ENCODE measurements at regions not wholly inside any gene's neighbourhood (a gene's known extent, or its start where the extent isn't known, plus 50 kb on each side); places are given as distances from the start of the nearest gene placed in this dataset.

DNA sequence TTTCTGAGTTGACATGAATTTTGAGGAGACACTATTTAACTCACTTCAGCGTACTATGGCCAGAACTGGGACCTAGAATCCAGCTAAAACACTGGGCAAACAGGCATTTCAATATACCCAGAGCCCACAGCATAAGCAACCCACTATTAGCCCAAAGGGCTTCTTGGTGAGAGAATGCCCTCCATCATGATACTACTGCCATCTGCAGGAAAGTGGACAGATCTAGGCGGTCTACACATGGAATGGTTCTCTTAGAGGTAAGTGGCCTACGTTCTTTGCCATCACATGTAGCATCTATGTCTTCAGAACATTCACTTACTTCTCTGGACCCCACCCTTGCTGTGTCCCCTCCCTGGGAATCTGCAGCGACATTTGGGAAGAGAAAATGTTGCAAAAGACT is 181.3 kb upstream of the LINC00305 start:
- no peaks in the 10 kb centered on the region for H3K27me3 ChIP-seq (ENCODE audit: control insufficient read depth, insufficient read depth, low read length)
- FAIRE-seq (no peak), DNase-seq (peak in 1 of 5 donors; percentile 7)
- TF ChIP-seq, protein P1, sequence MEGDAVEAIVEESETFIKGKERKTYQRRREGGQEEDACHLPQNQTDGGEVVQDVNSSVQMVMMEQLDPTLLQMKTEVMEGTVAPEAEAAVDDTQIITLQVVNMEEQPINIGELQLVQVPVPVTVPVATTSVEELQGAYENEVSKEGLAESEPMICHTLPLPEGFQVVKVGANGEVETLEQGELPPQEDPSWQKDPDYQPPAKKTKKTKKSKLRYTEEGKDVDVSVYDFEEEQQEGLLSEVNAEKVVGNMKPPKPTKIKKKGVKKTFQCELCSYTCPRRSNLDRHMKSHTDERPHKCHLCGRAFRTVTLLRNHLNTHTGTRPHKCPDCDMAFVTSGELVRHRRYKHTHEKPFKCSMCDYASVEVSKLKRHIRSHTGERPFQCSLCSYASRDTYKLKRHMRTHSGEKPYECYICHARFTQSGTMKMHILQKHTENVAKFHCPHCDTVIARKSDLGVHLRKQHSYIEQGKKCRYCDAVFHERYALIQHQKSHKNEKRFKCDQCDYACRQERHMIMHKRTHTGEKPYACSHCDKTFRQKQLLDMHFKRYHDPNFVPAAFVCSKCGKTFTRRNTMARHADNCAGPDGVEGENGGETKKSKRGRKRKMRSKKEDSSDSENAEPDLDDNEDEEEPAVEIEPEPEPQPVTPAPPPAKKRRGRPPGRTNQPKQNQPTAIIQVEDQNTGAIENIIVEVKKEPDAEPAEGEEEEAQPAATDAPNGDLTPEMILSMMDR (IDR thresholded peaks at IDR 0.05; ENCODE audit: borderline replicate concordance, extremely low read depth, insufficient read depth) = peak; percentile 37
- no peak overlapping the region for H3K27ac ChIP-seq (ENCODE audit: low read depth in 2 of 2, low read length in 2 of 2)
- no peaks in the 10 kb centered on the region for H3K36me3 ChIP-seq (ENCODE audit: control insufficient read depth in 2 of 3, insufficient read depth in 3 of 3, low read length in 3 of 3)
- H3K4me1 ChIP-seq (ENCODE audit: control insufficient read depth in 2 of 3, insufficient read depth in 2 of 3, low read depth in 1 of 3, low read length in 3 of 3) = no peaks in the 10 kb centered on the region
- intact Hi-C loops (cut with DNase I) = no loop called here
- H3K9me3 ChIP-seq (ENCODE audit: control insufficient read depth in 2 of 3, insufficient read depth in 1 of 3, low read length in 3 of 3) = no peaks in the 10 kb centered on the region
- H3K4me3 ChIP-seq (ENCODE audit: low read length in 3 of 3) = no peak overlapping the region
- no peak overlapping the region for H3K9ac ChIP-seq (ENCODE audit: low read length in 3 of 3)

DNA sequence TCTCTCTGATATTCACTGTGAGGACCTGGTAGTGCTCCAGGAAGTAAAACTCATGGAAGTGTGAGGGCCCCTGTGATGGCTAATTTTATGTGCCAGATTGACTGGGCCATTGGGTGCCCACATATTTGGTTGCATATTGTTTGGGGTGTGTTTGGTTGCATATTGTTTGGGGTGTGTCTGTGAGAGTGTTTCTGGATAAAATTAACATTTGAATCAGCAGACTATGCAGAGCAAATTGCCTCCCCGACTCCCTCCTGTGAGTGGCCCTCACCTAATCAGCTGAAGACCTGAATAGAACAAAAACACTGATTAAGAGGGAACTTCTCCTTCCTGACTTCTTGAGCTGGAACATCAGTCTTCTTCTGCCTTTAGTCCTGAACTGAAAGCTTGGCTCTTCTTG is 173.3 kb upstream of the LINC00305 start:
- TF ChIP-seq, protein P1 (IDR thresholded peaks at IDR 0.05; ENCODE audit: borderline replicate concordance, extremely low read depth, insufficient read depth) = no peak
- FAIRE-seq = no peak
- Histone ChIP-seq H3K27me3 (ENCODE audit: control insufficient read depth, insufficient read depth, low read length) (no peaks in the 10 kb centered on the region), H3K4me3 (ENCODE audit: low read length in 3 of 3) (no peak overlapping the region), H3K36me3 (ENCODE audit: control insufficient read depth in 2 of 3, insufficient read depth in 3 of 3, low read length in 3 of 3) (no peaks in the 10 kb centered on the region), H3K9ac (ENCODE audit: low read length in 3 of 3) (no peak overlapping the region), H3K27ac (ENCODE audit: low read depth in 2 of 2, low read length in 2 of 2) (no peak overlapping the region), H3K9me3 (ENCODE audit: control insufficient read depth in 2 of 3, insufficient read depth in 1 of 3, low read length in 3 of 3) (no peaks in the 10 kb centered on the region), H3K4me1 (ENCODE audit: control insufficient read depth in 2 of 3, insufficient read depth in 2 of 3, low read depth in 1 of 3, low read length in 3 of 3) (no peaks in the 10 kb centered on the region)
- DNase-seq = no peak
- intact Hi-C loops (cut with DNase I) = no loop called here

DNA sequence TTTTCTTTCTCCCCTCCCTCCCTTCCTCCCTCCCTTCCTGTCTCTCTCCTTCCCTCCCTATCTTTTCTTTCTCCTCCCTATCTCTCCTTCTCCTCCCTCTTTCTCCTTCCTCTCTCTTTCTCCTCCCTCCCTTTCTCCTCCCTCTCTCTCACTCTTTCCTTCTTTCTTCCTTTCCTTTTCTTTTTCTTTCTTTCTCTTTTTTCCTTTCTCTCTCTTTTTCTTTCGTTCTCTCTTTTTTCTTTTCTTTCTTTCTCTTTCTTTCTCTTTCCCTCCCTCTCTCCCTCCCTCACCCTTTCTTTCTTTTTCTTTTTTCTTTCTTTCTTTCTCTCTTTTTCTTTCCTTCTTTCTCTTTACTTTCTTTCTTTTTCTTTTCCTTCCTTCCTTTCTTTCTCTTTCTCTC is 169.7 kb upstream of the LINC00305 start:
- no peaks in the 10 kb centered on the region for H3K36me3 ChIP-seq (ENCODE audit: control insufficient read depth in 2 of 3, insufficient read depth in 3 of 3, low read length in 3 of 3)
- H3K4me3 ChIP-seq (ENCODE audit: low read length in 3 of 3) = no peak overlapping the region
- DNase-seq (no peak), FAIRE-seq (no peak)
- TF ChIP-seq, protein P1 (IDR thresholded peaks at IDR 0.05; ENCODE audit: borderline replicate concordance, extremely low read depth, insufficient read depth) = no peak
- no peaks in the 10 kb centered on the region for H3K27me3 ChIP-seq (ENCODE audit: control insufficient read depth, insufficient read depth, low read length)
- intact Hi-C loops (cut with DNase I) = no loop called here
- no peaks in the 10 kb centered on the region for H3K4me1 ChIP-seq (ENCODE audit: control insufficient read depth in 2 of 3, insufficient read depth in 2 of 3, low read depth in 1 of 3, low read length in 3 of 3)
- H3K27ac ChIP-seq (ENCODE audit: low read depth in 2 of 2, low read length in 2 of 2) = no peak overlapping the region
- peaks cover 0 to 2% (median 0%) of the 10 kb centered on the region in 3 donors for H3K9me3 ChIP-seq (ENCODE audit: control insufficient read depth in 2 of 3, insufficient read depth in 1 of 3, low read length in 3 of 3)
- H3K9ac ChIP-seq (ENCODE audit: low read length in 3 of 3) = no peak overlapping the region

DNA sequence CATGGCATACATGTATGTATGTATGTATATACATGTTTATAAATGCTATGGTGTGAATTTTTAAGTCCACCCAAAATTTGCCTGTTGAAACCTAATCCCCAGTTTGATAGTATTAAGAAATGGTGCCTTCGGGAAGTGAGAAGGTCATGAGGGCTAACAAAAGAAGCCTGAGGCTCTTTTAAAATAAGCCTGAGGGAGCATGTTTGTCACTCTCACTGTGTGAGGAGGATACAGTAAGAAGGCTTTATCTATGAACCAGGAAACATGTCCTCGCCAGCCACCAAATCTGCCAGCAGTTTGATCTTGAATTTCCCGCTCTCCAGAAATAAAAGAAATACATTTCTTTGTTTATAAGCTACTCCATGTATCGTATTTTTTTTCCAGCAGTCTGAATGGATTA is 163.0 kb upstream of the LINC00305 start:
- DNase-seq (no peak), FAIRE-seq (no peak)
- H3K4me1 ChIP-seq (ENCODE audit: control insufficient read depth in 2 of 3, insufficient read depth in 2 of 3, low read depth in 1 of 3, low read length in 3 of 3) = no peaks in the 10 kb centered on the region
- intact Hi-C loops (cut with DNase I) = no loop called here
- TF ChIP-seq, protein P1 (IDR thresholded peaks at IDR 0.05; ENCODE audit: borderline replicate concordance, extremely low read depth, insufficient read depth) = no peak
- peaks cover 0 to 2% (median 0%) of the 10 kb centered on the region in 3 donors for H3K9me3 ChIP-seq (ENCODE audit: control insufficient read depth in 2 of 3, insufficient read depth in 1 of 3, low read length in 3 of 3)
- H3K4me3 ChIP-seq (ENCODE audit: low read length in 3 of 3) = no peak overlapping the region
- H3K36me3 ChIP-seq (ENCODE audit: control insufficient read depth in 2 of 3, insufficient read depth in 3 of 3, low read length in 3 of 3) = no peaks in the 10 kb centered on the region
- no peaks in the 10 kb centered on the region for H3K27me3 ChIP-seq (ENCODE audit: control insufficient read depth, insufficient read depth, low read length)
- H3K9ac ChIP-seq (ENCODE audit: low read length in 3 of 3) = no peak overlapping the region
- no peak overlapping the region for H3K27ac ChIP-seq (ENCODE audit: low read depth in 2 of 2, low read length in 2 of 2)

All from kidney (tissue), 13 donors.